AG04450 (cell line): ENCODE measurements at regions not wholly inside any gene's neighbourhood (a gene's known extent, or its start where the extent isn't known, plus 50 kb on each side); places are given as distances from the start of the nearest gene placed in this dataset.

Experiments used
- CTCF ChIA-PET: fragments of 300-600, 350-600 bp; formaldehyde crosslinking; extraction: SDS; loops from one replicate; lab custom pipeline; 2022; ENCODE audit warnings: antibody characterized with exemption, inconsistent platforms; lab: Charles Lee
- POLR2A ChIA-PET: fragments of 350-600 bp; formaldehyde crosslinking; extraction: SDS; loops from one replicate; lab custom pipeline; 2021; ENCODE audit warnings: antibody characterized with exemption, inconsistent platforms; lab: Yijun Ruan, JAX
- DNase-seq: peaks from one replicate; pipeline ENCODE4 v3.0.0-alpha.2; 2011; ENCODE audit warnings: low read depth, low spot score
- H3K27ac ChIP-seq: one replicate; pipeline ENCODE4 v1.5.1; 2012; ENCODE audit warnings: low read depth, low read length, control low read depth
- H3K27me3 ChIP-seq: one replicate; pipeline ENCODE4 v1.6.0; 2012; ENCODE audit warnings: low read length; ENCODE audit not compliant: control insufficient read depth, insufficient read depth
- H3K4me3 ChIP-seq: 2 replicates; pipeline ENCODE4 v1.5.1; 2011; ENCODE audit warnings: mild to moderate bottlenecking, low read depth, low read length, control low read depth
- H3K9me3 ChIP-seq: 2 replicates; pipeline ENCODE4 v1.5.1; 2012; ENCODE audit warnings: low read length; ENCODE audit not compliant: control insufficient read depth, insufficient read depth
- TF ChIP-seq, protein P1 (sequence below): IDR thresholded peaks from 2 replicates; pipeline ENCODE4 v1.5.1; 2011; ENCODE audit warnings: low read depth, low read length, control low read depth, inconsistent platforms

DNA sequence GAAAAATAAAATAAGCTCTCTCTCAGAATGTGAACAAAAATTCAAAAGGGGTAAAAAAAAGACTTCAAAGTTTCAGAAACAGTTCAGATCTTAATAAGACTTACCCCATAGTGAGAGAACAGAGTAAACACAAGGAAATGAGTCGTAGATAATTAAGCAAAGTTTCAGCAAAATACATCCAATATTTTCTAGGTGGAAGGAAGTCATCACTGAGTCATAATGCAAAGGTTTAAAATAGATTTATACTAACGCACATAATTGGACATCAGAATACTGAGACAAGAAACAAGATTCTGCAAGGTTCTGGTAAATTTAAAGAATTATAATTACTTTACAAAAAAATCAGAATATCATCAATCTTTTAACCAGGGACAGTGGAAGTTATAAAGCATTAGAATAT is 1370.7 kb upstream of the ATXN8OS start:
- no peaks in the 10 kb centered on the region for H3K27me3 ChIP-seq
- POLR2A ChIA-PET = no interaction called here

GRCh38 chr13:68727798-68728197 is 1379.8 kb upstream of the ATXN8OS start:
- no peak for DNase-seq
- no peaks in the 10 kb centered on the region for H3K27me3 ChIP-seq
- ChIA-PET POLR2A (no interaction called here), CTCF (no interaction called here)
- TF ChIP-seq, protein P1, sequence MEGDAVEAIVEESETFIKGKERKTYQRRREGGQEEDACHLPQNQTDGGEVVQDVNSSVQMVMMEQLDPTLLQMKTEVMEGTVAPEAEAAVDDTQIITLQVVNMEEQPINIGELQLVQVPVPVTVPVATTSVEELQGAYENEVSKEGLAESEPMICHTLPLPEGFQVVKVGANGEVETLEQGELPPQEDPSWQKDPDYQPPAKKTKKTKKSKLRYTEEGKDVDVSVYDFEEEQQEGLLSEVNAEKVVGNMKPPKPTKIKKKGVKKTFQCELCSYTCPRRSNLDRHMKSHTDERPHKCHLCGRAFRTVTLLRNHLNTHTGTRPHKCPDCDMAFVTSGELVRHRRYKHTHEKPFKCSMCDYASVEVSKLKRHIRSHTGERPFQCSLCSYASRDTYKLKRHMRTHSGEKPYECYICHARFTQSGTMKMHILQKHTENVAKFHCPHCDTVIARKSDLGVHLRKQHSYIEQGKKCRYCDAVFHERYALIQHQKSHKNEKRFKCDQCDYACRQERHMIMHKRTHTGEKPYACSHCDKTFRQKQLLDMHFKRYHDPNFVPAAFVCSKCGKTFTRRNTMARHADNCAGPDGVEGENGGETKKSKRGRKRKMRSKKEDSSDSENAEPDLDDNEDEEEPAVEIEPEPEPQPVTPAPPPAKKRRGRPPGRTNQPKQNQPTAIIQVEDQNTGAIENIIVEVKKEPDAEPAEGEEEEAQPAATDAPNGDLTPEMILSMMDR = no peak
- peaks cover 4% of the 10 kb centered on the region; the same call in 1 of the 2 replicates for H3K9me3 ChIP-seq
- H3K4me3 ChIP-seq = no peak overlapping the region
- no peak overlapping the region for H3K27ac ChIP-seq

More for the DNA sequence above, 1370.7 kb upstream of the ATXN8OS start:
- no peak for DNase-seq
- TF ChIP-seq, protein P1 = no peak
- Histone ChIP-seq H3K9me3 (no peaks in the 10 kb centered on the region), H3K27ac (no peak overlapping the region), H3K4me3 (no peak overlapping the region)
- CTCF ChIA-PET = no interaction called here

DNA sequence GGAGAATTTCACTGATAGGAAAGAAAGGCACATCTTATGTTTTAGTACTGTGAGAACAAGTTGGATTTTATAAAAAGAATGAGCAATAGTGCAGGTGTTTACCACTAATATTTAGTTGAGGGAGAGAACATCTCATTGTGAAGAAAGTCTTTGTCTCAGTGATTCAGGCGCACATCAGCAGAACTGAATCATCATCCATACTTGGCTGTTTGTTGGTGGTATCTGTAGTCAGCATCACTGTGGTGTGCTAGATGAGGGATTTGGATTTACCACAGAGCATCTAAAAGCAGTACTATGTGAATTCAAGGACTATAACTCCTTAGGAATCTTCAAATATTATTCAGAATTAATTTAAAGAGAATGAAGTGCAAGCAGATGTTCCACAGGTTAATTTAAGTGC is 1380.5 kb upstream of the ATXN8OS start:
- Histone ChIP-seq H3K9me3 (peaks cover 4% of the 10 kb centered on the region; the same call in 1 of the 2 replicates), H3K4me3 (no peak overlapping the region), H3K27ac (no peak overlapping the region), H3K27me3 (no peaks in the 10 kb centered on the region)
- TF ChIP-seq, protein P1 = no peak
- DNase-seq = no peak
- CTCF ChIA-PET = no interaction called here
- POLR2A ChIA-PET = no interaction called here

DNA sequence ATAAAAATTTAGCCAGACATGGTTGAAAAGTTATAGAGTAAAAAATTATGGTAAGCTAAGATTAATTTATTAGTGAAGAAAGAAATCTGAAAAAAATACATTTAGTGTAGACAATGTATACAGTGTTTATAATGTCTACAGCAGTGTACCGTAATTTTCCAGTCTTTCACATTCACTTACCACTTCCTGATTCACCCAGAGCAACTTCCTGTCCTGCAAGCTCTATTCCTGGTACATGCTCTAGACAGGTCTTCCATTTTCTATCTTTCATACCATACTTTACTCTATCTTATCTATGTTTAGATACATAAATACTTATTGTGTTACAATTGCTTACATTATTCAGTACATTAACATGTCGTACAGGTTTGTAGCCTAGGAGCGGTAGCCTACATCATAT is 1387.8 kb upstream of the ATXN8OS start:
- ChIA-PET POLR2A (no interaction called here), CTCF (no interaction called here)
- Histone ChIP-seq H3K27me3 (no peaks in the 10 kb centered on the region), H3K4me3 (no peak overlapping the region), H3K27ac (no peak overlapping the region), H3K9me3 (peaks cover 4% of the 10 kb centered on the region; the same call in 1 of the 2 replicates)
- no peak for DNase-seq
- TF ChIP-seq, protein P1 = no peak

DNA sequence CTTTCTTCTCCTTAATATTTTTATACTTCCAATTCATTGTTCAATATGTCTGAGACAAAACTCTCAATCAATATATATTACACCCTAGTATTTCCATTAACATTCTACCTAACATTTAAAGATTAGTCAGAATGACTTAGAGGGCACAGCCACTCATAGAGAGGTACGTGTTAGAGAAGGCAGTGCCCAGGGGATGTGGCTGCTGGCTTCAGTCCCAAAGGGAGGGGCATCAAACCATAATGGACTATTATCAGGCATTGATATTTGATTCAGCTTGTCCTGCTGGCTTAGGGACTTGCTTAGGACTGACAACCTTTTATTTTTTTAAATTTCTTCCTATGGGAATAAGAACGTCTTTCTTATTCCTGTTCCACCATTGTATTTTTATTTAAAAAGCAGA is 1392.0 kb upstream of the ATXN8OS start:
- CTCF ChIA-PET = no interaction called here
- POLR2A ChIA-PET = no interaction called here
- H3K27me3 ChIP-seq = no peaks in the 10 kb centered on the region
- DNase-seq = no peak
- H3K9me3 ChIP-seq = peaks cover 7% of the 10 kb centered on the region; the same call in 1 of the 2 replicates
- H3K4me3 ChIP-seq = no peak overlapping the region
- no peak overlapping the region for H3K27ac ChIP-seq
- TF ChIP-seq, protein P1 = no peak
